MCF 10A (cell line): ENCODE measurements at regions not wholly inside any gene's neighbourhood (a gene's known extent, or its start where the extent isn't known, plus 50 kb on each side); places are given as distances from the start of the nearest gene placed in this dataset.

Source experiments
- BruUV-seq: library from RNA; stranded (reverse); fragments of 400-500 nt; replicated peaks from 2 replicates; lab custom pipeline; 2021; lab: Mats Ljungman, UMichigan
- CTCF ChIA-PET: fragments of 300-600 bp; sonication (Branson Sonifier 250); formaldehyde crosslinking; extraction: SDS; loops from one replicate; lab custom pipeline; 2021; ENCODE audit warnings: antibody characterized with exemption, inconsistent platforms; lab: Yijun Ruan, JAX
- POLR2A ChIA-PET: fragments of 300-600, 350-650 bp; sonication (Branson Sonifier 250); formaldehyde crosslinking; extraction: SDS; loops from one replicate; lab custom pipeline; 2020; ENCODE audit warnings: antibody characterized with exemption, inconsistent platforms; lab: Yijun Ruan, JAX
- DNase-seq: peaks from one replicate; pipeline ENCODE4 v3.0.0-alpha.2; 2018; ENCODE audit not compliant: unreplicated experiment
- H3K27ac Mint-ChIP-seq: one replicate; pipeline ENCODE4 v1.8.0; 2022; ENCODE audit warnings: mild to moderate bottlenecking, low read depth, mixed read lengths; ENCODE audit not compliant: unreplicated experiment
- H3K27me3 Mint-ChIP-seq: one replicate; pipeline ENCODE4 v1.8.0; 2022; ENCODE audit warnings: mixed read lengths; ENCODE audit not compliant: insufficient read depth, unreplicated experiment
- H3K36me3 Mint-ChIP-seq: one replicate; pipeline ENCODE4 v1.8.0; 2022; ENCODE audit warnings: mild to moderate bottlenecking, moderate library complexity, mixed read lengths; ENCODE audit not compliant: insufficient read depth, unreplicated experiment
- H3K4me1 Mint-ChIP-seq: one replicate; pipeline ENCODE4 v1.8.0; 2022; ENCODE audit warnings: mixed read lengths; ENCODE audit not compliant: insufficient read depth, unreplicated experiment
- H3K4me3 Mint-ChIP-seq: one replicate; pipeline ENCODE4 v1.8.0; 2022; ENCODE audit warnings: mild to moderate bottlenecking, moderate library complexity, mixed read lengths; ENCODE audit not compliant: unreplicated experiment
- H3K9me3 Mint-ChIP-seq: one replicate; pipeline ENCODE4 v1.8.0; 2022; ENCODE audit warnings: mixed read lengths; ENCODE audit not compliant: unreplicated experiment
- intact Hi-C: fragments of 100-400 bp; cut with micrococcal nuclease; formaldehyde crosslinking; loops from 2 replicates; pipeline ENCODE4 v1.14.1; 2022
- TF ChIP-seq, protein P1 (sequence below): fragments of 200-600 bp; IDR thresholded peaks from one replicate; pipeline ENCODE4 v1.8.0; 2022; ENCODE audit warnings: antibody characterized with exemption, mild to moderate bottlenecking; ENCODE audit not compliant: unreplicated experiment

DNA sequence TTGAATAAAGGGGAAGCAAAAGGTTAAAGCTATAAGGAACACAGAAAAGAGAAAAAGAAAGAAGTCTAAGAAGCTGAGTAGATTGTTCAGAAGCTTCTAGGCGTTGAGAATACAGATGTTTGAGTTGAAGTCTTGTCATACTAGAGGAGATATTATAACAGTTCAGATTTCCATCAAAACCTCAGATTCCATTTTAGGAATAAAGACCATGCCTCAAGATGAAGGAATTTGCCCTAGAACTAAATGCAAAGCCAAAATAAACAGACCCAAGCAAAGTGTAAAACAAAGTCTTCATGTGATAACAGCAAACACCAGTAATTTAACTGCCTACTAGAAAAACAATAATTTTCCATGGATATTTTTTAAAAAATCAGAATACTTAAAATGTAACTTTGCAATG is 476.5 kb upstream of the POT1 start:
- CTCF ChIA-PET, result interaction anchor here (1.2 kb wide), 1 partner anchor 10 kb away, joined by 3 read pairs; no protein-coding TSS in a partner anchor

DNA sequence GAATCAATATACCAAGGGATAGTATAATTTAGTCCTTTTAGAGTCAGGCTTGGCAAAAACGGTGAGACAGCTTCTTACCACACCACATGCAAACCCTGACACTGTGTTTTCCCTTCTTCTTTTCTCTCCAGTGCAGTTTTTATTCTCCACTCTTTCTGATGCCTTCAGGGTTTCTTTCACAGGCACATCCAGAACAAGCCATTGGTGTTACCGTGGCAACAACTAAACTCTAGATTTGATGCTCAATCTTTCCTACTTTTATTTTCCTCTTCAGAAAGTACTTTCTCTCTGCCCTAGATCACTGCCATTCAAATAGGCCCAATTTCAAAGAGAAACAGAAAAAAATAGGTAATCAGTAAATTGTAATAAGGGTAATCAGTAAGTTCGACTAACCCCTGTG is 469.8 kb upstream of the POT1 start:
- DNase-seq, result no peak
- H3K4me3 Mint-ChIP-seq, result no peak overlapping the region
- peaks cover 5% of the 10 kb centered on the region for H3K9me3 Mint-ChIP-seq
- no peaks in the 10 kb centered on the region for H3K36me3 Mint-ChIP-seq
- TF ChIP-seq, protein P1, sequence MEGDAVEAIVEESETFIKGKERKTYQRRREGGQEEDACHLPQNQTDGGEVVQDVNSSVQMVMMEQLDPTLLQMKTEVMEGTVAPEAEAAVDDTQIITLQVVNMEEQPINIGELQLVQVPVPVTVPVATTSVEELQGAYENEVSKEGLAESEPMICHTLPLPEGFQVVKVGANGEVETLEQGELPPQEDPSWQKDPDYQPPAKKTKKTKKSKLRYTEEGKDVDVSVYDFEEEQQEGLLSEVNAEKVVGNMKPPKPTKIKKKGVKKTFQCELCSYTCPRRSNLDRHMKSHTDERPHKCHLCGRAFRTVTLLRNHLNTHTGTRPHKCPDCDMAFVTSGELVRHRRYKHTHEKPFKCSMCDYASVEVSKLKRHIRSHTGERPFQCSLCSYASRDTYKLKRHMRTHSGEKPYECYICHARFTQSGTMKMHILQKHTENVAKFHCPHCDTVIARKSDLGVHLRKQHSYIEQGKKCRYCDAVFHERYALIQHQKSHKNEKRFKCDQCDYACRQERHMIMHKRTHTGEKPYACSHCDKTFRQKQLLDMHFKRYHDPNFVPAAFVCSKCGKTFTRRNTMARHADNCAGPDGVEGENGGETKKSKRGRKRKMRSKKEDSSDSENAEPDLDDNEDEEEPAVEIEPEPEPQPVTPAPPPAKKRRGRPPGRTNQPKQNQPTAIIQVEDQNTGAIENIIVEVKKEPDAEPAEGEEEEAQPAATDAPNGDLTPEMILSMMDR, result no peak
- CTCF ChIA-PET, result no interaction called here
- no TSS peak for BruUV-seq
- H3K27me3 Mint-ChIP-seq, result no peaks in the 10 kb centered on the region
- POLR2A ChIA-PET, result no interaction called here
- H3K27ac Mint-ChIP-seq, result no peak overlapping the region
- intact Hi-C loops, result no loop called here
- no peaks in the 10 kb centered on the region for H3K4me1 Mint-ChIP-seq

More for the DNA sequence above, 476.5 kb upstream of the POT1 start:
- intact Hi-C loops, result no loop called here
- Mint-ChIP-seq H3K27me3 (no peaks in the 10 kb centered on the region), H3K9me3 (no peaks in the 10 kb centered on the region), H3K27ac (no peak overlapping the region), H3K36me3 (no peaks in the 10 kb centered on the region), H3K4me3 (no peak overlapping the region), H3K4me1 (peaks cover 14% of the 10 kb centered on the region)
- DNase-seq, result no peak
- TF ChIP-seq, protein P1, result no peak
- BruUV-seq, result no TSS peak
- POLR2A ChIA-PET, result no interaction called here

DNA sequence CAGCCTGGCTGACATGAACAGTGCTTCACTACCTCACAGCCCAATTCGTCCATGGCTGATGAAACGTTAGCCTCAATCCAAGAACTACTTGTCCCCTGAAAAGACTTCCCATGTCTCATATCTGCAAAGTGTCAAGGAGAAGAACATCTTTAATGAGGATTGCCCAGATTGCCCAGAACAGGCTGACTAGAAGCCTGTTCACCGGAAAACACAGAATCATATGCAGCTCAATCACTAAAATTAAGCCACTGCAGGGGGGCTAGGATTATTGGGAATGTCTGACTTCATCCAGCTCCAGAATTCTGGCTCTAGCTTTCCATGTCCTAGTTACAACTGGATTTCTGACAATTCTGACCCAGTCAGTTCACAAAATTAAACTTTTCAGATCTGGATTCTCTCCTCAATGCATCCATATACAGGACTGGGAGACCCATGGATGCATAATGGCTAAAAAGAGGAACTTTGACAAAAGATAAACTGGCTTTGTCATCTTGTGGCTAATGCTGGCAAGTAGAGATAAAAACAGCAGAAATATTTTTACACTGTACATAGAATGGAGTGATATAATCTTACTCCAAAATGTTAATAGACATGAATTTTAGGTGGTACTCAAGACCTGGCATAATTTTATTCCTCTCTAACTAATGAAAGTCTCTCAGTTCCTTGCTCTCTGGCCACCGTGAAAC is 467.0 kb upstream of the POT1 start:
- H3K36me3 Mint-ChIP-seq, result no peaks in the 10 kb centered on the region

DNA sequence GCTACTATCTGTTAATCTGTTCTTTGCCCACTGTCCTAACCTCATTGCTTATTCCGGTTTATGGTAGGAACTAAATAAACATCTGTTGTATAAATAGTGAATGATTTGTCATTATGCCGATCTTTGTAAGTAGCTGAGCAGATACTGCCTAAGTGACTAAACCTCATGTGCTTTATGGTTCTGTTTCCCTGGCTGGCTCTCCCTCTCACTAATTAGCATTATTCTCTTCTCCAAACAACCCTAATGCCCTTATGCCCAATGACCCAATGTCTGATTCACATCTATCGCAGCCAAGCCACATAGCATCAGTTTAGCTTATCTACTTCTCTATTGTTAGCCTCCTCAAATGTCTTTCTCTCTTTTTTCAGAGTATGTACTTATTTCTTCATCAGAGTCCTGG is 462.3 kb upstream of the POT1 start:
- Mint-ChIP-seq H3K4me3 (no peak overlapping the region), H3K27ac (no peak overlapping the region), H3K9me3 (peaks cover 5% of the 10 kb centered on the region), H3K4me1 (no peaks in the 10 kb centered on the region), H3K36me3 (no peaks in the 10 kb centered on the region), H3K27me3 (no peaks in the 10 kb centered on the region)
- CTCF ChIA-PET, result no interaction called here
- intact Hi-C loops, result no loop called here
- POLR2A ChIA-PET, result no interaction called here
- TF ChIP-seq, protein P1, result no peak
- BruUV-seq, result no TSS peak
- DNase-seq, result no peak

More for the DNA sequence above, 467.0 kb upstream of the POT1 start:
- Mint-ChIP-seq H3K27me3 (no peaks in the 10 kb centered on the region), H3K4me1 (no peaks in the 10 kb centered on the region), H3K27ac (no peak overlapping the region), H3K4me3 (no peak overlapping the region), H3K9me3 (peaks cover 5% of the 10 kb centered on the region)
- CTCF ChIA-PET, result interaction anchor here (1.2 kb wide), 1 partner anchor 10 kb away, joined by 3 read pairs; no protein-coding TSS in a partner anchor
- TF ChIP-seq, protein P1, result no peak
- POLR2A ChIA-PET, result no interaction called here
- no TSS peak for BruUV-seq
- no peak for DNase-seq
- intact Hi-C loops, result no loop called here
